Skeletal muscle cell (primary cell): ENCODE measurements at regions not wholly inside any gene's neighbourhood (a gene's known extent, or its start where the extent isn't known, plus 50 kb on each side); places are given as distances from the start of the nearest gene placed in this dataset.
"Not testable (repeated sequence)": the region's sequence is repeated elsewhere in the genome, so short reads cannot be mapped to it uniquely, and the experiment has no call there.

Experiments used
- DNase-seq: peaks from one replicate; pipeline ENCODE4 v3.0.0-alpha.2; 2010; ENCODE audit warnings: low read depth
- H3K4me3 ChIP-seq: 2 replicates; pipeline ENCODE4 v1.5.1; 2011; ENCODE audit warnings: low read depth, mild to moderate bottlenecking, control low read depth, low read length, moderate library complexity

DNA sequence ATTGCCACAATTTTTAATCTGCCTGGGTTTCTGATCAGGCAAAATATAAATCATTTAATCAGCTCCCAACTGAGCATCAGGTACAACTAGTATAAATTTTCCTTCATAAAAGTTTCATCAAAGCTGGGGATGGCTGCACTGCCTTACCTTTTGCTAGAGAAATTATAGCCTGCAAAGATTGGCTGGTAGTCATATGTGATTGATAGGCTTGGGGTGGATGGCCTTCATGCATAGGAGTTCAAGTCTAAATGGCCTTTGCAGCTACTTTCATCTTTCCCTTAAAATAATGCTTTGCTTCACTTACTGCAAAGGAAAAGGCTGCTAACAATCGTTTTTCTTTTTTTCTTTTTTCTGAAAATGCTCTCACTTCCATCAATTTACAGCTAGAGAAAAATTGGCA lies 739.7 kb downstream of the CENPC start:
- H3K4me3 ChIP-seq = no peak overlapping the region
- DNase-seq = no peak

DNA sequence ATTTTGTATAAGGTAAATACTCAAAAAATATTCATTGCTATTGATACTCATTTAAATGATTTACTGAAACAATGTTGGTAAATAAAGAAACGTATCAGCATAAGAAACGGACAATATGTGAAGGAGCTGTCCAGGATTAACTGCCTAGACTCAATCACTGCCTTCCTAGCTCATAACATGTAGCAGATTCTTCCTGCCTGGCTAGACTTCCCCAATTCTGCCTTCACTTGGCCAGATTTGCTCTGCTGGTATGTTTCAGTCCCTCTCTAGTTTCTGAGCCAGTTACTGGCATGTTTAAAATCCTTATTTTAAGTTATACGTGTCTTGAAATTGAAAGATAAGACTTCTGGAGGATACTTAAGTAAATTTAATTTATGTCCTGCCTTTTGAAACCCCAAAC lies 740.3 kb downstream of the CENPC start:
- no peak overlapping the region for H3K4me3 ChIP-seq
- no peak for DNase-seq

DNA sequence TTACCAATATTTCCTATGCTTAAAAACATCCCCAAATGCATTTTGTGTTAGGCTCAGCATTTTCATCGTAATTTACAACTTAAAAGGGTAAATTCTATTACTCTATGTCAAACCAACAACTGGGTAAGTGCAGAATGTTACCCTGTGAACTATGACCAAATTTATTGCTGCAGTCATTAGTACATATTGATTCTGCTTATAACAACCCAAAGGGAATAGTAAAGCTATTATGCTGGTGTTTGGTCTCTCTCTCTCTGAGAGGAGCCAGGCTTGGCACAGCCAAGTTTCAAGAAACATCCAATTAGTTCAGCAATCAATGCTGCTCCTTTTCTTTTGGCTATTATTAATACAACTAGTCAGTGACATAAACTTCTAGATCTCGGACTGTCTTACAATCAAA lies 747.7 kb downstream of the CENPC start:
- H3K4me3 ChIP-seq = no peak overlapping the region
- DNase-seq = no peak

DNA sequence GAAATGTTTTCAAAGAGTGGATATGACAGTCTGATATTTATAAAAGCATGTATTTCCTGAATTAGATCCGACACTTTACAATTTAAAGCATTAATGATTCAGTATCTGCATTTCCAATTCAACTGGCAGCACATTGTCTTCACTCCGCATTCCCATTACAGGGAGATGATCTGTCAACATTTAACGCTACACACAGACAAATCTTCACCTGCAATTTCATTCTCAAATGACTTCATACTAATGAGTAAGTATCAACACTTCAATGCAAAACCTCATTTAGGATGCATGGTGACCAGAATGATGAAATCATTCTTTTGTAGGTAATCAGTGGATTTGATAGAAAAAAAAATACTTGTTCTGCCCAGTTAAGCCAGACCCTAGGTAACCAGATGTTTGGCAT lies 749.6 kb downstream of the CENPC start:
- no peak overlapping the region for H3K4me3 ChIP-seq
- DNase-seq = no peak

DNA sequence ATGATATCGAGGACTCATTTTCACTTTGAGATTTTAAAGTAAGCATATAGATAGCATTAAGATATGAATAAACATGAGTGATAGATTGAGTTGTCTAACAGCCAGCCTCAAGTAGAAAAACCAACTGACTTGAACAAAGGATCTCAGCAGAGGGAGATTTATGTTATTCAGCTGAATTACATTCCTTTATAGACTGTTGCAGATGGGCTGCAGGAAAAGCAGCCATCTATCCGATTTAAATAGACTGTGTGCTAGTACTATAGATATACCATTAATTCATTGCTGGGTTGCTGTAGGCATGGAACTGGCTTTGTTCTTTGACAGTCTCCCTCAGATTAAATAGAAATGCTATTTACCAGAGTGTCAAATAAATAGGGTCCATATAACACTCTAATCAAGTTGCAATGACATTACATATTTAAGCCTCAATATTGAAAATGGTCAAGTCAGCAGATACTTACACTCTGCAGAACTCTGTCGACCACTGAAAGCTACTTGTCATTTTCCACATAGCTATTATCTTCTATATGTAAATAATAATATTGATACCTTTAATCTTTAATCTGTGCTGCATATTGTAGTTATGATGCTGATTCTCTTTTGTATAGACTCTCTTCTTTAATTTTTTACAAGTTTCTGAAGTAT lies 750.8 kb downstream of the CENPC start:
- DNase-seq = no peak
- no peak overlapping the region for H3K4me3 ChIP-seq

DNA sequence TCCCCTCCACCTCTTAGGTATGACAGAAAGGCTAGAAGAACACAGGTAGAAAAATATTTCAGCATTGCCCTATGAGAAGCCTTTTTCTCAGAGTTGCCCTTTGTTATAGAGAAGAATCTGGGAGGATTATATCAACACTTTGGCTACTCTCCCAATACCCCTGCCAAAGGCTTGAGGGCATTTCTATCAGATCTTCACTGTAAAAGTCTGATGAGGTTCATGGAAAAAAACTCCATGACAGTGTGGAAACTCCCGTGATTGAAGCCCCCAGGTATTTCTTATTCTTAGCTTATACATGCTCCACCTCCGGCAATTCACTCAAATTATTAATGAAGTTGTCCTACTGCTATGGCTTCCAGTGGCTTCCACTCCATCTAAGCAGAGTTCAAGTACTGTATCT lies 753.6 kb downstream of the CENPC start:
- DNase-seq = no peak
- H3K4me3 ChIP-seq = no peak overlapping the region

DNA sequence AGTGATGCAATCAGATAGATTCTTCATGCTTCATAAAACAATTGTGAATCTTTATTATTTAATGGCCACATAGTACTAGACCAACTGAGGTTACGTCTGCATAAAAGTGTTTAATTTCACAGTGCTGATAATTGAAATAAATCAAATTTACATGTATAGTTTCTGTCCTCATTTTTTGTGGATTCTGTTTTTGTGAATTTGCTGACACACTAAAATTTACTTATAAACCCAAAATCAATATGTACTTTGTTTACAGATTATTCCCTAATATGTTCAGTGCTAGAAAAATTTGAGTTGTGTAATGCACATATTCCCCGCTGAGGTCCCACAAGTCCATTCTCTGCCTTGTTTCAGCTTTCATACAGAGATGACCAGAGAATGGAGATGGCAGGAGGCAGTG lies 759.8 kb downstream of the CENPC start:
- DNase-seq = no peak
- H3K4me3 ChIP-seq = no peak overlapping the region

DNA sequence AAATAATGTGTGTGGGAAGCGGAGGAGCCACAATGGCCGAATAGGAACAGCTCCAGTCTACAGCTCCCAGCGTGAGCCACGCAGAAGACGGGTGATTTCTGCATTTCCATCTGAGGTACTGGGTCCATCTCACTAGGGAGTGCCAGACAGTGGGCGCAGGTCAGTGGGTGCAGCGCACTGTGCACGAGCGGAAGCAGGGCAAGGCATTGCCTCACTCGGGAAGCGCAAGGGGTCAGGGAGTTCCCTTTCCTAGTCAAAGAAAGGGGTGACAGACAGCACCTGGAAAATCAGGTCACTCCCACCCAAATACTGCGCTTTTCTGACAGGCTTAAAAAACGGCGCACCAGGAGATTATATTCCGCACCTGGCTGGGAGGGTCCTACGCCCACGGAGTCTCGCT lies 762.6 kb downstream of the CENPC start:
- DNase-seq = not testable (repeated sequence)

DNA sequence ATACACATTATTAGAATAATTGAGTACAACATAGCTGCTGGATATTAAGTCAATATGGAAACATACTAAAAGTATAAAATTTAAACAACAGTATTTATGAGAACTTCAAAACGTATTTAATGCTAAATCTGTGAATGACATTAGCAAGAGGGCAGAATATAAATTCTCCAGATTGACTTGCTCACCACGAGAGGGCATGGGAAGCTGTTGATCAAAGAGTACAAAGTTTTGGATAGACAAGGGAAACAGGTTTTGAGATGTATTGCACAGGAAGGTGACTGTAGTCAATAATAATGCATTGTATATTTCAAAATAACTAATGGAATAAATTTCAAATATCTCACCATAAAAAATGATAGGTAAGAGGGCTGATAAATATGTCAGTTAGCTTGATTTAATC lies 768.2 kb downstream of the CENPC start:
- no peak overlapping the region for H3K4me3 ChIP-seq
- no peak for DNase-seq

More for the DNA sequence above, 762.6 kb downstream of the CENPC start:
- not testable (repeated sequence) for H3K4me3 ChIP-seq

DNA sequence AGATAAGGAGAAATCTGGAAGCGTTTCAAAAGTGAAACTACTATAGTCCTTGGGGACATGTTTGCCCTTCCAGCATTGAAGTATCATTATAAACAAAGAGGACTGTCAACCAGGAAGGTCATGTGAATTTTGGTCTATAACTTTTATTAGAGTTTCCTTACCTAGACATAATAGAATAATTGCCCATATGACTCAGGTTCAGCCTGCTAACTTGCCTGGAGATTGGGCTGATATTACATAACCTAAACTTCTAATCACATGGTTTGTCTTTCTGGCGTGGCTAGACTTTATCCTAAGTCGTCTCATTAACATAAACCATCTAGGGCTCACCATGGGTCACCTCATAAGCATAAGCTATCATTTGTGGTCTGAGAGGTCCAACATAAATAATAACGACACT lies 775.9 kb downstream of the CENPC start:
- DNase-seq = no peak
- H3K4me3 ChIP-seq = no peak overlapping the region

DNA sequence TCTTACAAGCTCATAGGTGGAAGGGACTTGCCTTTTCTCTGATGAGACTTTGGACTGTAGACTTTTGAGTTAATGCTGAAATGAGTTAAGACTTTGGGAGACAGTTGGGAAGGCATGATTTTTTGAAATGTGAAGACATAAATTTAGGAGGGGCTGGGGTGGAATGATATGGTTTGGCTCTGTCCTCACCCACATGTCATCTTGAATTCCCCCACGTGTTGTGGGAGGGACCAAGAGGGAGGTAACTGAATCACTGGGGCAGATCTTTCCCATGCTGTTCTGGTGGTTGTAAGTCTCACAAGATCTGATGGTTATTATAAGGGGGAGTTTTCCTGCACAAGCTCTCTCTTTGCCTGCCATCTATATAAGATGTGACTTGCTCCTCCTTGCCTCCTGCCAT lies 777.9 kb downstream of the CENPC start:
- DNase-seq = no peak
- H3K4me3 ChIP-seq = no peak overlapping the region

DNA sequence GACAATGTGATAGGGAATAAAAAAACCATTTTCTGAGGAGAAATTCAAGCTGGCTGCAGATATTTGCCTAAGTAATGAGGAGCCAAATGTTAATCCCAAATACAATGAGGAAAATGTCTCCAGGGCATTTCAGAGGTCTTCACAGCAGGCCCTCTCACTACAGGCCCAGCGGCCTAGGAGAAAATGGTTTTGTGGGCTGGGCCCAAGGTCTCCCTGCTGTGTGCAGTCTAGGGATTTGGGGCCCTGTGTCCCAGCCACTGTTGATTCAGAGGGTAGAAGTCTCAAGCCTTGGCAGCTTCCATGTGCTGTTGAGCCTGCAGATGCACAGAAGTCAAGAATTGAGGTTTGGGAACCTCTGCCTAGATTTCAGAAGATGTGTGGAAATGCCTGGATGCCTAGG lies 778.7 kb downstream of the CENPC start:
- no peak overlapping the region for H3K4me3 ChIP-seq
- no peak for DNase-seq

DNA sequence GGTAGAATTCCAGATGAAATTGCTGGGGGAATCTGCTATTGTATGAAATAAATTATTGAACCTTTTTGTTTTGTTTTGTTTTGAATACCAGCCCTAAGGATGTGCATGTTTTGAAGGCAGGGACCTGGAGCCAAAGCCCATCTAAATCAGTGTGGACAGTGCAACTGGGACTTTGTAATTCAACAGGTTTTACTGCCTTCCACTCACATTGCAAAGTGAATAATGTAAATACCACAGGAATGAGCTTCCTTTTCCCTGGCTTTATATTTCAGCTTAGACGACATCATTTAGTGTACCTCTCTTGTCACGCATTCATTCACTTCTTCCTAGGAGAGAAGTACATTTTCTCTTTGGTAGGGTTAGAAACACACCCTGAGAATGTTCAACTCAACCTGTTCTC lies 795.0 kb downstream of the CENPC start:
- DNase-seq = no peak
- no peak overlapping the region for H3K4me3 ChIP-seq

DNA sequence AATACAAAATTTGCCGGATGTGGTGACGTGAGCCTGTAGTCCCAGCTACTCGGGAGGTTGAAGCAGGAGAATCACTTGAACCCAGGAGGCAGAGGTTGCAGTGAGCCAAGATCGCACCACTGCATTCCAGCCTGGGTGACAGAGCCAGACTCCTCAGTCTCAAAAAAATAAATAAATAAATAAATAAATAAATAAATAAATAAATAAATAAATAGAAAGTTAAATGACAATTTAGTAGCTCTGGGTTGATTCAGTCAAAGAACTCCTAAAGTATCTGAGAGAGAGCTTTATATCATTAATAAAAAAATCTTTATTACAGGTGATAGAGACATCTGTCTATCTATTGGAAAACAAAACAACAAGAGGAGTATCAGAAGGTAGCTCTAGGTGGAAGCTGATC lies 798.4 kb downstream of the CENPC start:
- not testable (repeated sequence) for H3K4me3 ChIP-seq

DNA sequence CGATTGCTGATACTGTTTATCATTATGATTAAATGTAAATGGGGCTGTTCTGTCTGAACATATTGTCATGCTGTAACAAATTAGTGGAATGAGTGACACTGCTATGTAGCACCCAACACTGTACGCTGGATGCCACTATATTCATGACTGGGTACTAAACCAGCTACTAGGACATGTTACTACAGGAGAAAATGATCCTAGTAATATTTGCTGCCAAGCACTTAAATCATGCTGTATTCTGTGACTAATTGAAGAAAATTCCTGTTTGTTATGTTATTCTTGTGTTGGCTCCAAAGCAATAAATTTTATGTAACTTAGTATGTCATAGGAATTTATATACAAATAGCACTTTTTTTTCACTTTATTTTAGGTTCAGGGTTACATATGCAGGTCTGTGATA lies 804.2 kb downstream of the CENPC start:
- DNase-seq = no peak
- no peak overlapping the region for H3K4me3 ChIP-seq

More for the DNA sequence above, 798.4 kb downstream of the CENPC start:
- DNase-seq = not testable (repeated sequence)

DNA sequence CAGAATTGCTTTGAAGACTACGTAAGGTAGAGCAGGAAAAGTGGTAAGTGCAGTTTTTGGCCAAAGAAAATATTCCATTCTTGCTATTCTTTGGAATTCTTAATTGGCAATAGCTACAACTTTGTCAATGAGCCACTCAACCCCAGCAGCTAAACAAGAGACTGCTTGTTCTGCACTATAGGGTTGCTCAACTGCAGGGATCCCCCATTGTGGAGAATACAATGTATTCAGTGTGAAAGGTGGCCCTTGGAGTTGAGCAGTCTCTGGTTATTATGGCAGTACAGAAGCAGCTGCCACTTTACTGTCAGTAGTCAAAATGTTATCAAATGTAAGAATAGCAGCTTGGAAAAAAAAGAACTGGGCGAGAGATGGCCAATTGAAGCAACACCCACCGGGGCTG lies 808.7 kb downstream of the CENPC start:
- DNase-seq = no peak
- no peak overlapping the region for H3K4me3 ChIP-seq

DNA sequence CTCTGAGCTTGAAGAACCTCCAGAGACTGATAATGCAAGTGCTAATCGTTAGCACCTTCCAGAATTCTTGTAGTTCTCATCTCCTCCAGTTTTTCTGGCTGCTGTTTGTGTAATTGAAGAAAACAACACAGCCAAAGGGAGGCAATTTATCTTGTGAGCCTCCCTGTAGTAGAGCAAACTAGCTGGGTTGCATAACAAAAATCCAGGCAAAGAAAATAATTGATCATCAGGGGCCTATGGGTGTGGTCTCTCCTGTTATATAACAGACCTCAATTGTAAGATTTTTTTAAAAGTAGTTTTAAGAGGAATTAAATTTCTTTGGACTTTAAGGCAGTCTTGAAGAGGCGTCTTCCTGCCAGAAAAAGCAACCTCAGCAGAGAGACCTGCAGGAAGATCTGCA lies 817.0 kb downstream of the CENPC start:
- no peak overlapping the region for H3K4me3 ChIP-seq
- DNase-seq = no peak

DNA sequence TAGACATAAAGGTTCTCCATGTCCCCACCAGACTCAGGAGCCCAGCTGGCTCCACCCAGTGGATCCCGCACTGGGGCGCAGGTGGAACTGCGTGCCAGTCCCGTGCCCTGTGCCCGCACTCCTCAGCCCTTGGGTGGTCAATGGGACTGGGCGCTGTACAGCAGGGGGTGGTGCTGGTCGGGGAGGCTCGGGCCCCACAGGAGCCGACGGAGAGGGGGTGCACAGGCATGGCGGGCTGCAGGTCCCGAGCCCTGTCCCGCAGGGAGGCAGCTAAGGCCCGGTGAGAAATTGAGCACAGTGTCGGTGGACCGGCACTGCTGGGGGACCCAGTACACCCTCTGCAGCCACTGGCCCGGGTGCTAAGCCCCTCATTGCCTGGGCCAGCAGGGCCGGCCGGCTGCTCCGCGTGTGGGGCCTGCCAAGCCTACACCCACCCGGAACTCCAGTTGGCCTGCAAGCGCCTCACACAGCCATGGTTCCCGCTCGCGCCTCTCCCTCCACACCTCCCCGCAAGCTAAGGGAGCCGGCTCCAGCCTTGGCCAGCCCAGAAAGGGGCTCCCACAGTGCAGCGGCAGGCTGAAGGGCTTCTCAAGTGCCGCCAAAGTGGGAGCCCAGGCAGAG lies 832.9 kb downstream of the CENPC start:
- not testable (repeated sequence) for H3K4me3 ChIP-seq, DNase-seq

DNA sequence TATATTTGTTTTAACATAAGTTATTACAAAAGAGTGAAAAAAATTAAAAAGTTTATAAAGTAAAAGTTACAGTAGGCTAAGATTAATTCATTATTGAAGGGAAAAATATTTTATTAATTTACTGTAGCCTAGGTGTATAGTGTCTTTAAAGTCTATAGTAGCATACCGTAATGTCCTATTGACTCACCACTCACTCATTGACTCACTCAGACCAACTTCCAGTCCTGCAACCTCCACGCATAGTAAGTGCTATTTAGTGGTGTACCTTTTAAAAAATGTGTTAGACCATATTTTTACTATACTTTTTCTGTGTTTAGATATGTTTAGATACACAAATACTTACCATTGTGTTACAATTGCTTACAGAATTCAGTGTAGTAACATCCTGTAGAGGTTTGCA lies 841.1 kb downstream of the CENPC start:
- DNase-seq = no peak
- H3K4me3 ChIP-seq = no peak overlapping the region

DNA sequence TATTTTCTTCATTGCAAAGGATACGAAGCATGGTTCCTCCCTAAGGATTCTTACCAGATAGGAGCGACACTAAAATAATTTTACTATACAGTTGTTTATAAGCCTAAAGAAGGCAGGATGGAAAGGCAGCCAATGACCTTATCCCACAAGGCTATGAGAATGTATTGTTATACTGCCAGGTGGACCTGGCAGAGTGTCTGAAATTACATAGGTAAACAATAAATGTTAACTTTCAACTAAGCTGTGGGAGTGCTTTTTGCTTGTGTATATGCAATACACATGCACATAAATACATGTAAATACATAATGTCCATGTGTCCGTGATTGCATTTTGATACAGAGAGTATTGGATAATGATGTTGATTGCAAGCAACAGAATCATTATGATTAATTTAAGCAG lies 850.6 kb downstream of the CENPC start:
- DNase-seq = no peak

DNA sequence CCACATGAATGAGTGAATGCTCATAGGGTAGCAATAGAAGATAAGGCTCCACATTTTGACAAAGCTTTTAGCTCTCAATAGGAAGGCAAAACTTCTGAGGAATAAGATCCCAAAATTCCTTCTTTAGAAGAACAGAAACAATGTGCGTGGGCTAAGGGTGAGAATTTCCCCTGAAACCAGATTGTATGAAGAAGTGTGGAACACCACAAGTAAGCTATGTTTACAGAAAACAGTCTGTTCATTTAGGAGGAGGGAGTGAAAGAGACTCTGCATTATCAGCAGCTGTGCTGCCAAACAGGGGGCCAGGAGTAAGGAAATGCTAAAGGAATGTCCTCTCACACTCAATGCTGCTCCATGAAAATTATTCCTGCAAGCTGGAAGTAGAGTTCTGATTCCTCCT lies 851.6 kb downstream of the CENPC start:
- H3K4me3 ChIP-seq = no peak overlapping the region
- DNase-seq = no peak

More for the DNA sequence above, 850.6 kb downstream of the CENPC start:
- no peak overlapping the region for H3K4me3 ChIP-seq

DNA sequence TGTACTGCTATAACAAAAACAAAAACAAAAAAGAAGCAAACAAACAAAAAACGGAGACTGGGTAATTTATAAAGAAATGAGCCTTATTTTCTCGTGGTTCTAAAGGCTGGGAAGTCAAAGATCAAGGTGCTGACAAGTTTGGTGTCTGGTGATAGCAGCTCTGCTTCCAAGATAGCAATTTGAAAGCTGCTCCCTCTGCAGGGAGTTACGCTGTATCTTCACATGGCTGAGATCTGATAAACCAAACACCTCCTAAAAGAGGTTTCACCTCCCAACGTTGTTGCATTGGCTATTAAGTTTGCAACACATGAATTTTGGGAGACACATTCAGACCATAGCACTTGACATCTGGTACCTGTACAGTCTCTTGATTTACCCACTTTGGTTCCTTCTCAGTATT lies 854.2 kb downstream of the CENPC start:
- H3K4me3 ChIP-seq = no peak overlapping the region
- no peak for DNase-seq
